ENCODE measurements at regions not wholly inside any gene's neighbourhood (a gene's known extent, or its start where the extent isn't known, plus 50 kb on each side); places are given as distances from the start of the nearest gene placed in this dataset.

GRCh38 chr2:176729706-176730569 lies 460.7 kb downstream of the MTX2 start:
- no peak for DNase-seq (ENCODE audit: low spot score)

- DNase-seq (ENCODE audit: low spot score): no peak
These were observed 463.5 kb downstream of the MTX2 start for GRCh38 chr2:176732780-176733179.

- no peak for DNase-seq (ENCODE audit: low spot score)
These were observed 464.6 kb downstream of the MTX2 start for GRCh38 chr2:176733698-176734430.

- DNase-seq (ENCODE audit: low spot score): no peak
These were observed 465.6 kb downstream of the MTX2 start for GRCh38 chr2:176734868-176735267.

GRCh38 chr2:176742271-176742670 lies 470.3 kb upstream of the HNRNPA3 start:
- no peak for DNase-seq (ENCODE audit: low spot score)

- no peak for DNase-seq (ENCODE audit: low spot score)
These were observed 468.9 kb upstream of the HNRNPA3 start for GRCh38 chr2:176743671-176744070.

GRCh38 chr2:176744146-176744545 lies 468.4 kb upstream of the HNRNPA3 start:
- no peak for DNase-seq (ENCODE audit: low spot score)

- DNase-seq (ENCODE audit: low spot score): no peak
These were observed 466.9 kb upstream of the HNRNPA3 start for GRCh38 chr2:176745543-176746200.

GRCh38 chr2:176746411-176746810 lies 466.2 kb upstream of the HNRNPA3 start:
- no peak for DNase-seq (ENCODE audit: low spot score)

- no peak for DNase-seq (ENCODE audit: low spot score)
These were observed 465.1 kb upstream of the HNRNPA3 start for GRCh38 chr2:176747506-176747905.

GRCh38 chr2:176747928-176748327 lies 464.7 kb upstream of the HNRNPA3 start:
- no peak for DNase-seq (ENCODE audit: low spot score)

GRCh38 chr2:176748662-176749061 lies 463.9 kb upstream of the HNRNPA3 start:
- DNase-seq (ENCODE audit: low spot score): no peak

- DNase-seq (ENCODE audit: low spot score): no peak
These were observed 461.0 kb upstream of the HNRNPA3 start for GRCh38 chr2:176751314-176752227.

- no peak for DNase-seq (ENCODE audit: low spot score)
These were observed 460.3 kb upstream of the HNRNPA3 start for GRCh38 chr2:176752295-176752694.

- DNase-seq (ENCODE audit: low spot score): no peak
These were observed 459.4 kb upstream of the HNRNPA3 start for GRCh38 chr2:176753205-176753604.

GRCh38 chr2:176753752-176754474 lies 458.7 kb upstream of the HNRNPA3 start:
- no peak for DNase-seq (ENCODE audit: low spot score)

- no peak for DNase-seq (ENCODE audit: low spot score)
These were observed 457.0 kb upstream of the HNRNPA3 start for GRCh38 chr2:176755537-176756135.

- DNase-seq (ENCODE audit: low spot score): no peak
These were observed 454.2 kb upstream of the HNRNPA3 start for GRCh38 chr2:176758426-176758825.

- DNase-seq (ENCODE audit: low spot score): no peak
These were observed 452.2 kb upstream of the HNRNPA3 start for GRCh38 chr2:176760439-176760838.

GRCh38 chr2:176763130-176763529 lies 449.5 kb upstream of the HNRNPA3 start:
- DNase-seq (ENCODE audit: low spot score): no peak
